AG04450 (cell line): ENCODE measurements at regions not wholly inside any gene's neighbourhood (a gene's known extent, or its start where the extent isn't known, plus 50 kb on each side); places are given as distances from the start of the nearest gene placed in this dataset.

Experiments
- CTCF ChIA-PET: fragments of 300-600, 350-600 bp; formaldehyde crosslinking; extraction: SDS; loops from one replicate; lab custom pipeline; 2022; ENCODE audit warnings: antibody characterized with exemption, inconsistent platforms; lab: Charles Lee
- POLR2A ChIA-PET: fragments of 350-600 bp; formaldehyde crosslinking; extraction: SDS; loops from one replicate; lab custom pipeline; 2021; ENCODE audit warnings: antibody characterized with exemption, inconsistent platforms; lab: Yijun Ruan, JAX
- DNase-seq: peaks from one replicate; pipeline ENCODE4 v3.0.0-alpha.2; 2011; ENCODE audit warnings: low read depth, low spot score
- H3K27ac ChIP-seq: one replicate; pipeline ENCODE4 v1.5.1; 2012; ENCODE audit warnings: low read depth, low read length, control low read depth
- H3K27me3 ChIP-seq: one replicate; pipeline ENCODE4 v1.6.0; 2012; ENCODE audit warnings: low read length; ENCODE audit not compliant: control insufficient read depth, insufficient read depth
- H3K4me3 ChIP-seq: 2 replicates; pipeline ENCODE4 v1.5.1; 2011; ENCODE audit warnings: mild to moderate bottlenecking, low read depth, low read length, control low read depth
- H3K9me3 ChIP-seq: 2 replicates; pipeline ENCODE4 v1.5.1; 2012; ENCODE audit warnings: low read length; ENCODE audit not compliant: control insufficient read depth, insufficient read depth
- TF ChIP-seq, protein P1 (sequence below): IDR thresholded peaks from 2 replicates; pipeline ENCODE4 v1.5.1; 2011; ENCODE audit warnings: low read depth, low read length, control low read depth, inconsistent platforms

- Histone ChIP-seq H3K27me3 (peaks cover 52% of the 10 kb centered on the region), H3K27ac (no peak overlapping the region), H3K4me3 (no peak overlapping the region), H3K9me3 (no peaks in the 10 kb centered on the region)
- CTCF ChIA-PET: no interaction called here
- TF ChIP-seq, protein P1, sequence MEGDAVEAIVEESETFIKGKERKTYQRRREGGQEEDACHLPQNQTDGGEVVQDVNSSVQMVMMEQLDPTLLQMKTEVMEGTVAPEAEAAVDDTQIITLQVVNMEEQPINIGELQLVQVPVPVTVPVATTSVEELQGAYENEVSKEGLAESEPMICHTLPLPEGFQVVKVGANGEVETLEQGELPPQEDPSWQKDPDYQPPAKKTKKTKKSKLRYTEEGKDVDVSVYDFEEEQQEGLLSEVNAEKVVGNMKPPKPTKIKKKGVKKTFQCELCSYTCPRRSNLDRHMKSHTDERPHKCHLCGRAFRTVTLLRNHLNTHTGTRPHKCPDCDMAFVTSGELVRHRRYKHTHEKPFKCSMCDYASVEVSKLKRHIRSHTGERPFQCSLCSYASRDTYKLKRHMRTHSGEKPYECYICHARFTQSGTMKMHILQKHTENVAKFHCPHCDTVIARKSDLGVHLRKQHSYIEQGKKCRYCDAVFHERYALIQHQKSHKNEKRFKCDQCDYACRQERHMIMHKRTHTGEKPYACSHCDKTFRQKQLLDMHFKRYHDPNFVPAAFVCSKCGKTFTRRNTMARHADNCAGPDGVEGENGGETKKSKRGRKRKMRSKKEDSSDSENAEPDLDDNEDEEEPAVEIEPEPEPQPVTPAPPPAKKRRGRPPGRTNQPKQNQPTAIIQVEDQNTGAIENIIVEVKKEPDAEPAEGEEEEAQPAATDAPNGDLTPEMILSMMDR: no peak
- DNase-seq: no peak
- POLR2A ChIA-PET: no interaction called here
These were observed 82.7 kb upstream of the LEP start for GRCh38 chr7:128158370-128158769.

- Histone ChIP-seq H3K27ac (no peak overlapping the region), H3K27me3 (peaks cover 35% of the 10 kb centered on the region), H3K9me3 (no peaks in the 10 kb centered on the region), H3K4me3 (no peak overlapping the region)
- ChIA-PET CTCF (interaction anchor here (1.2 to 1.4 kb wide), 2 partner anchors 34 to 49 kb away, joined by 3 read pairs; no protein-coding TSS in a partner anchor), POLR2A (no interaction called here)
- TF ChIP-seq, protein P1: no peak
- DNase-seq: no peak
These were observed 80.8 kb upstream of the LEP start for GRCh38 chr7:128160296-128160695.

DNA sequence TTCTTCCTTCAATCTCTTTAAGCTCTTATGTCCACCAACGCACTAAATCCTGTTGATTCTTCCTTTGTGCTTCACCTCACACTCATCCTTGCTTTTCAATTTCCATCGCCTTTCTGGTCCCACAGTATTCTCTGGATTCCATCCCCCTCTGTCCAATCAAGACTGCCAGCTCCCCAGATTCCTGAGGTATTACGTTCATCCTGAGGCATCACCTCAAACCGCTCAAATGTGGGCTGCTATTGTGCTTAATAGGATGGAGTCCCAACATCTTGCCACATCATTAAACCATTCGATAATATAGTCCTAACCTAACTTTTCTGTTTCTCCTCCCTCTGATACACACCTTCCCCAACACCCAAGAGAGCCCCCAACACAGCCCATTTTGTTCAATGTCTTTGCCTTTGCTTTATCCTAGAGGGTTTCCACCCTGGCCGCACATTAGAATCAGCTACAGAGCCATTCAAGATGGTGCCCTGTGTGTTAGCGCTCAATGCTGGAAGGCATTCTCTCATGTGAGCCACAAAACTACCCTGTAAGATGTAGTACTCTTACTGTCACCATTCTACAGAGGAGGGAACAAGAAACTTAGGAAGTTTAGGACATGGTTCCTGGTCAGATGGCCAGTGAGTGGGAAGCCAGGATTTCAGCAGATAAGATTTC, 79.5 kb upstream of the LEP start:
- ChIA-PET POLR2A (no interaction called here), CTCF (no interaction called here)
- TF ChIP-seq, protein P1: no peak
- H3K9me3 ChIP-seq: no peaks in the 10 kb centered on the region; the same call in 1 of the 2 replicates
- no peak for DNase-seq
- no peak overlapping the region for H3K4me3 ChIP-seq
- H3K27ac ChIP-seq: no peak overlapping the region
- H3K27me3 ChIP-seq: peaks cover 45% of the 10 kb centered on the region

DNA sequence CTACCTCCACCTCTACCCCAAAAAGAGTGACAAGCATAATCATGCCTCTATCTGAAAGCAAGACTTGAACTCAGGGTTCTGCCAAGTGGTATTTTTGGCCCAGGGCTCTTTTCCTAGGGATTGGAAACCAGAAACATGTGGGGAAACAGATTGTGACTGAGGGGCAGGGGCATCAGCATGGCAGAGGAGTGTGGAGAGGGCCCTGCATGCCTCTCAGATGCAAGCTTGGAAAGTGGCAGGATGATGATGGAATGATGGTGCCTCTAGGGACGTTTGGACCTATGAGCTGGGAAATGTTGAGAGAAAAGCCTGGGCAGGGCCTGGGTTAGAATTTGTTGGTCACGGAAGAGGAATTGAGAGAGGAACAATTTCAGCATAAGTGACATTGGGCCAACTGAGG, 78.4 kb upstream of the LEP start:
- no peak overlapping the region for H3K27ac ChIP-seq
- DNase-seq: no peak
- ChIA-PET POLR2A (interaction anchor here (0.6 kb wide), 1 partner anchor 35 kb away, joined by 6 read pairs; no protein-coding TSS in a partner anchor), CTCF (no interaction called here)
- H3K9me3 ChIP-seq: no peaks in the 10 kb centered on the region; the same call in 1 of the 2 replicates
- H3K27me3 ChIP-seq: peaks cover 46% of the 10 kb centered on the region
- TF ChIP-seq, protein P1: no peak
- H3K4me3 ChIP-seq: no peak overlapping the region

DNA sequence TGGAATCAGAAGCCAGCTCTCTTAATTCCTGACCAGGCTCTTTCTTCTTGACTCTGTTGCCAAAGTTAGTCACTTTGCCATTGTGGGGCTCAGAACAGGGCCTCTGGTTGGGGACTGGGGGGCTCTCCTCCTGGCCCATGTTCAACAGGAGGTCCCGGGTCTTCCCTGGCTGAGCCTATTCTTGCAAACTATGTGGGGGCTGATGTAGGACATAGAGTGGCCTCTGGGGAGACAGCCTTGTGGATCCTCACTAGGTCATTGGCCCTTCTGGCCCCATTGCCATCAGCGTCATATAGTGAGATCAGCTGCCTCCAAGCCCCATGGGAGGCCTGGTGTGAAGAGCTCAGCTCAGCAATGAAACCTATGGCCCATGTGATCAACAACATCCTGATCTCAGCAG, 77.6 kb upstream of the LEP start:
- H3K9me3 ChIP-seq: no peaks in the 10 kb centered on the region; the same call in 1 of the 2 replicates
- H3K27ac ChIP-seq: no peak overlapping the region
- H3K4me3 ChIP-seq: no peak overlapping the region
- peaks cover 46% of the 10 kb centered on the region for H3K27me3 ChIP-seq
- DNase-seq: no peak
- TF ChIP-seq, protein P1: no peak
- ChIA-PET CTCF (interaction anchor here (1.9 kb wide), 1 partner anchor 28 kb away, joined by 11 read pairs; no protein-coding TSS in a partner anchor), POLR2A (interaction anchor here (0.6 kb wide), 1 partner anchor 36 kb away, joined by 6 read pairs; no protein-coding TSS in a partner anchor)
